Stimulated activated CD4-positive, alpha-beta T cell treated with anti-CD3 and anti-CD28 coated beads, Interleukin-1b, Interleukin-23, amount 100 ng/mL, for 48 hours (primary cell): ENCODE measurements at regions not wholly inside any gene's neighbourhood (a gene's known extent, or its start where the extent isn't known, plus 50 kb on each side); places are given as distances from the start of the nearest gene placed in this dataset.

Experiments
- DNase-seq: peaks from one replicate; pipeline ENCODE4 v3.0.0-alpha.2; 2020

GRCh38 chr3:30225021-30225420 lies 381.4 kb upstream of the TGFBR2 start:
- DNase-seq: no peak

GRCh38 chr3:30226601-30227151 lies 379.7 kb upstream of the TGFBR2 start:
- DNase-seq: no peak

GRCh38 chr3:30227571-30228301 lies 378.7 kb upstream of the TGFBR2 start:
- DNase-seq: no peak

- DNase-seq: no peak
Measured at GRCh38 chr3:30228302-30228631, 378.1 kb upstream of the TGFBR2 start.

- no peak for DNase-seq
Measured at GRCh38 chr3:30231277-30232141, 374.9 kb upstream of the TGFBR2 start.

- no peak for DNase-seq
Measured at GRCh38 chr3:30232142-30232541, 374.3 kb upstream of the TGFBR2 start.

GRCh38 chr3:30233913-30234646 lies 372.3 kb upstream of the TGFBR2 start:
- DNase-seq: no peak

- no peak for DNase-seq
Measured at GRCh38 chr3:30236011-30236410, 370.4 kb upstream of the TGFBR2 start.

GRCh38 chr3:30241721-30242120 lies 364.7 kb upstream of the TGFBR2 start:
- no peak for DNase-seq

- DNase-seq: no peak
Measured at GRCh38 chr3:30245858-30246622, 360.4 kb upstream of the TGFBR2 start.

- DNase-seq: no peak
Measured at GRCh38 chr3:30248423-30248822, 358.0 kb upstream of the TGFBR2 start.

- DNase-seq: no peak
Measured at GRCh38 chr3:30252474-30252873, 353.9 kb upstream of the TGFBR2 start.

GRCh38 chr3:30253832-30254231 lies 352.6 kb upstream of the TGFBR2 start:
- no peak for DNase-seq

GRCh38 chr3:30256474-30256873 lies 349.9 kb upstream of the TGFBR2 start:
- no peak for DNase-seq

GRCh38 chr3:30258426-30259392 lies 347.7 kb upstream of the TGFBR2 start:
- no peak for DNase-seq

- DNase-seq: no peak
Measured at GRCh38 chr3:30259730-30260129, 346.7 kb upstream of the TGFBR2 start.

GRCh38 chr3:30260762-30261161 lies 345.6 kb upstream of the TGFBR2 start:
- DNase-seq: no peak

GRCh38 chr3:30263238-30263924 lies 343.0 kb upstream of the TGFBR2 start:
- no peak for DNase-seq

- no peak for DNase-seq
Measured at GRCh38 chr3:30263925-30264313, 342.5 kb upstream of the TGFBR2 start.

- no peak for DNase-seq
Measured at GRCh38 chr3:30266524-30266923, 339.9 kb upstream of the TGFBR2 start.

GRCh38 chr3:30268288-30268687 lies 338.1 kb upstream of the TGFBR2 start:
- no peak for DNase-seq
